GM12891 (cell line): ENCODE measurements at regions not wholly inside any gene's neighbourhood (a gene's known extent, or its start where the extent isn't known, plus 50 kb on each side); places are given as distances from the start of the nearest gene placed in this dataset.
"Not testable (repeated sequence)": the region's sequence is repeated elsewhere in the genome, so short reads cannot be mapped to it uniquely, and the experiment has no call there.

Experiments
- POLR2A ChIP-seq: IDR thresholded peaks from 2 replicates; pipeline ENCODE4 v1.6.1; 2011; ENCODE audit warnings: low read depth, low read length, control low read depth
- POLR2AphosphoS5 ChIP-seq: IDR thresholded peaks from 2 replicates; pipeline ENCODE4 v1.6.1; 2011; ENCODE audit warnings: low read depth, low read length, control low read depth
- TAF1 ChIP-seq: IDR thresholded peaks from 2 replicates; pipeline ENCODE4 v1.6.1; 2011; ENCODE audit warnings: low read depth, low read length, control low read depth

DNA sequence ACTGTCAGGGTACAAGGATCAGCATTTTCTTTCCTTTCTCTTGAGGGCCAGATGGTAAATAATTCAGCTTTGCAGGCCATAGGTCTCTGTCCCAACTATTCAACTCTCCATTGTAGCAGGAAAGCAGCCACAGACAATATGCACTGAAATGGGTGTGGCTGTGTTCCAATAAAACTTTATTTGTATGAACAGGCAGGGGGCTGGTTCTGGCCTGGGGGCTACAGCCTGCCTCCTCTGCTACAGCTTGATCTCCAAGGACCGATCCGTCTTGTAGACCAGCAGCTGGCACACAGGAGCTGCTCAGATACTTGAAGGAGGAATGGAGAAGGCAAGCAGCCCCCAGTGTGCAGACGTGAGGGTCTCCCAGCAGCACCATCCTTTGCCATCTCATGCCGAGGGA, 127.1 kb downstream of the OTOP1 start:
- TF ChIP-seq POLR2A, POLR2AphosphoS5, TAF1: not testable (repeated sequence)
